Peyer's patch (tissue), 4 donors: ENCODE measurements at regions not wholly inside any gene's neighbourhood (a gene's known extent, or its start where the extent isn't known, plus 50 kb on each side); places are given as distances from the start of the nearest gene placed in this dataset.

Experiments used
- POLR2A ChIP-seq, 2 donors: fragments of 450-650 bp; IDR thresholded peaks; one replicate each; pipeline ENCODE4 v1.5.1; 2017; ENCODE audit warnings: antibody characterized with exemption in 2 of 2, mild to moderate bottlenecking in 2 of 2, moderate library complexity in 2 of 2
- TF ChIP-seq, protein P1 (sequence below), 6 experiments: fragments of 450-650 bp in 4 of 6; fragments of 200-600 bp in 2 of 6; sonication (generic) in 1 of 6; IDR thresholded peaks; one replicate each; pipeline ENCODE4 v1.5.1; 2017 to 2019; ENCODE audit warnings: antibody characterized with exemption in 6 of 6, mild to moderate bottlenecking in 3 of 6, moderate library complexity in 1 of 6

DNA sequence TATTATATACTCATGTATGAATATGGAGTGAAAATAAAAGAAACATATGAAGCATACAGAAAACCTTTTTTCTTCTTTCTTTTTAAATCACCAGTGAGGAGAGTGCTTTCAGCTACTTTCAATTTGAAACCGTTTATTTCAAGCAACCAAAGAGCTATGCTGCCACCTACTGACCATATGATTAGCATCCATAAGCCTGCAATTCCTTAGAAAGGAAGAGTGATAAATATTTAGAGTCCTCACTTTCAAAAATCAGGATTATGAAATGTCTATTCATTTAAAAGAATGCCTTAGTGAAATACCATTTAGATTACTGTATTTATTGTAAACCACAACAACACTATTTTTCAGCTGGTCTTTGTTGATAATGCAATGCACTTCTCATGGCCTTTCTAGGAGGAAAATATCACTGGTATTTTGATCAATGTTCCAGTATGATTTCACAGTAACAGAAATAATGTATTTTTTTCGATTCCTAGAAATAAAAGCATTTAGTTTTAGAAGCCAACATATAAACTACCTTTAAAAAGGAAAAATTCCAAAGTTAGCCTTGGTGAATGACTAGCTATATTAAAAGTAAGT is 667.6 kb downstream of the PCDH18 start:
- TF ChIP-seq, protein P1, sequence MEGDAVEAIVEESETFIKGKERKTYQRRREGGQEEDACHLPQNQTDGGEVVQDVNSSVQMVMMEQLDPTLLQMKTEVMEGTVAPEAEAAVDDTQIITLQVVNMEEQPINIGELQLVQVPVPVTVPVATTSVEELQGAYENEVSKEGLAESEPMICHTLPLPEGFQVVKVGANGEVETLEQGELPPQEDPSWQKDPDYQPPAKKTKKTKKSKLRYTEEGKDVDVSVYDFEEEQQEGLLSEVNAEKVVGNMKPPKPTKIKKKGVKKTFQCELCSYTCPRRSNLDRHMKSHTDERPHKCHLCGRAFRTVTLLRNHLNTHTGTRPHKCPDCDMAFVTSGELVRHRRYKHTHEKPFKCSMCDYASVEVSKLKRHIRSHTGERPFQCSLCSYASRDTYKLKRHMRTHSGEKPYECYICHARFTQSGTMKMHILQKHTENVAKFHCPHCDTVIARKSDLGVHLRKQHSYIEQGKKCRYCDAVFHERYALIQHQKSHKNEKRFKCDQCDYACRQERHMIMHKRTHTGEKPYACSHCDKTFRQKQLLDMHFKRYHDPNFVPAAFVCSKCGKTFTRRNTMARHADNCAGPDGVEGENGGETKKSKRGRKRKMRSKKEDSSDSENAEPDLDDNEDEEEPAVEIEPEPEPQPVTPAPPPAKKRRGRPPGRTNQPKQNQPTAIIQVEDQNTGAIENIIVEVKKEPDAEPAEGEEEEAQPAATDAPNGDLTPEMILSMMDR (IDR thresholded peaks at IDR 0.05) = peak in 5 of 6 experiments; percentile 23 to 68 (median 60)
- TF ChIP-seq POLR2A (IDR thresholded peaks at IDR 0.05) = no peak
